ENCODE measurements at regions not wholly inside any gene's neighbourhood (a gene's known extent, or its start where the extent isn't known, plus 50 kb on each side); places are given as distances from the start of the nearest gene placed in this dataset.

GRCh38 chr1:30413606-30414005, 309.8 kb downstream of the MATN1 start:
- H3K4me1 ChIP-seq (ENCODE audit: control insufficient read depth, extremely low read depth, insufficient read depth, low read length): peaks cover 10% of the 10 kb centered on the region
- no peaks in the 10 kb centered on the region for H3K9me1 ChIP-seq (ENCODE audit: control insufficient read depth, extremely low read depth, insufficient read depth, low read length)
- H3K27ac ChIP-seq (ENCODE audit: control insufficient read depth, insufficient read depth, low read length): no peak overlapping the region
- H3K36me3 ChIP-seq (ENCODE audit: control insufficient read depth in 2 of 2, extremely low read depth in 1 of 2, insufficient read depth in 2 of 2, low read length in 2 of 2): no peaks in the 10 kb centered on the region
- TF ChIP-seq CTCF (optimal IDR thresholded peaks at IDR 0.05 in 1 of 3, IDR thresholded peaks at IDR 0.05 in 1 of 3, conservative IDR thresholded peaks at IDR 0.05 in 1 of 3; ENCODE audit: extremely low read depth in 1 of 3, insufficient read depth in 2 of 3, low read length in 3 of 3) (no peak), EZH2 (IDR thresholded peaks at IDR 0.05; ENCODE audit: low read length) (no peak)
- H2AFZ ChIP-seq (ENCODE audit: control insufficient read depth, low read length): no peak overlapping the region
- H3K27me3 ChIP-seq (ENCODE audit: control insufficient read depth, extremely low read depth, insufficient read depth, low read length): no peaks in the 10 kb centered on the region
- no peaks in the 10 kb centered on the region for H3K79me2 ChIP-seq (ENCODE audit: control insufficient read depth, insufficient read depth, low read length)
- H3K9ac ChIP-seq (ENCODE audit: control insufficient read depth, extremely low read depth, insufficient read depth, low read length): no peak overlapping the region
- H3K4me3 ChIP-seq (ENCODE audit: control insufficient read depth in 2 of 3, extremely low read depth in 1 of 3, insufficient read depth in 2 of 3, low read depth in 1 of 3, low read length in 3 of 3): no peak overlapping the region
- H3K9me3 ChIP-seq (ENCODE audit: control insufficient read depth, low read depth, low read length): no peaks in the 10 kb centered on the region
- H3K4me2 ChIP-seq (ENCODE audit: control insufficient read depth, extremely low read depth, insufficient read depth, low read depth, low read length): no peak overlapping the region
- DNase-seq (ENCODE audit: low read depth, low spot score) (no peak), FAIRE-seq (no peak)
- dilution Hi-C loops (cut with MboI; ENCODE audit: extremely low pct_ligation_motif_present, low sequenced_read_pairs): no loop called here
- no peaks in the 10 kb centered on the region for H4K20me1 ChIP-seq (ENCODE audit: control insufficient read depth, extremely low read depth, insufficient read depth, low read length)

- Histone ChIP-seq H3K27ac (ENCODE audit: control insufficient read depth, insufficient read depth, low read length) (no peak overlapping the region), H3K9ac (ENCODE audit: control insufficient read depth, extremely low read depth, insufficient read depth, low read length) (no peak overlapping the region), H3K9me1 (ENCODE audit: control insufficient read depth, extremely low read depth, insufficient read depth, low read length) (no peaks in the 10 kb centered on the region), H3K79me2 (ENCODE audit: control insufficient read depth, insufficient read depth, low read length) (no peaks in the 10 kb centered on the region), H3K27me3 (ENCODE audit: control insufficient read depth, extremely low read depth, insufficient read depth, low read length) (no peaks in the 10 kb centered on the region), H3K4me1 (ENCODE audit: control insufficient read depth, extremely low read depth, insufficient read depth, low read length) (peaks cover 9% of the 10 kb centered on the region), H3K4me2 (ENCODE audit: control insufficient read depth, extremely low read depth, insufficient read depth, low read depth, low read length) (no peak overlapping the region), H3K4me3 (ENCODE audit: control insufficient read depth in 2 of 3, extremely low read depth in 1 of 3, insufficient read depth in 2 of 3, low read depth in 1 of 3, low read length in 3 of 3) (no peak overlapping the region), H2AFZ (ENCODE audit: control insufficient read depth, low read length) (no peak overlapping the region), H4K20me1 (ENCODE audit: control insufficient read depth, extremely low read depth, insufficient read depth, low read length) (no peaks in the 10 kb centered on the region), H3K36me3 (ENCODE audit: control insufficient read depth in 2 of 2, extremely low read depth in 1 of 2, insufficient read depth in 2 of 2, low read length in 2 of 2) (no peaks in the 10 kb centered on the region), H3K9me3 (ENCODE audit: control insufficient read depth, low read depth, low read length) (no peaks in the 10 kb centered on the region)
- TF ChIP-seq CTCF (optimal IDR thresholded peaks at IDR 0.05 in 1 of 3, IDR thresholded peaks at IDR 0.05 in 1 of 3, conservative IDR thresholded peaks at IDR 0.05 in 1 of 3; ENCODE audit: extremely low read depth in 1 of 3, insufficient read depth in 2 of 3, low read length in 3 of 3) (no peak), EZH2 (IDR thresholded peaks at IDR 0.05; ENCODE audit: low read length) (no peak)
- FAIRE-seq: no peak
- dilution Hi-C loops (cut with MboI; ENCODE audit: extremely low pct_ligation_motif_present, low sequenced_read_pairs): no loop called here
- DNase-seq (ENCODE audit: low read depth, low spot score): no peak
Observed at GRCh38 chr1:30413111-30413440, 310.3 kb downstream of the MATN1 start.

Measured in keratinocyte (primary cell).